ENCODE measurements at regions not wholly inside any gene's neighbourhood (a gene's known extent, or its start where the extent isn't known, plus 50 kb on each side); places are given as distances from the start of the nearest gene placed in this dataset.

GRCh38 chr1:45263132-45263531 is 56.7 kb upstream of the ZSWIM5 start (continued):
- no peak for TF ChIP-seq REST (IDR thresholded peaks at IDR 0.05; ENCODE audit: unreplicated experiment)
- TF ChIP-seq, protein P1, sequence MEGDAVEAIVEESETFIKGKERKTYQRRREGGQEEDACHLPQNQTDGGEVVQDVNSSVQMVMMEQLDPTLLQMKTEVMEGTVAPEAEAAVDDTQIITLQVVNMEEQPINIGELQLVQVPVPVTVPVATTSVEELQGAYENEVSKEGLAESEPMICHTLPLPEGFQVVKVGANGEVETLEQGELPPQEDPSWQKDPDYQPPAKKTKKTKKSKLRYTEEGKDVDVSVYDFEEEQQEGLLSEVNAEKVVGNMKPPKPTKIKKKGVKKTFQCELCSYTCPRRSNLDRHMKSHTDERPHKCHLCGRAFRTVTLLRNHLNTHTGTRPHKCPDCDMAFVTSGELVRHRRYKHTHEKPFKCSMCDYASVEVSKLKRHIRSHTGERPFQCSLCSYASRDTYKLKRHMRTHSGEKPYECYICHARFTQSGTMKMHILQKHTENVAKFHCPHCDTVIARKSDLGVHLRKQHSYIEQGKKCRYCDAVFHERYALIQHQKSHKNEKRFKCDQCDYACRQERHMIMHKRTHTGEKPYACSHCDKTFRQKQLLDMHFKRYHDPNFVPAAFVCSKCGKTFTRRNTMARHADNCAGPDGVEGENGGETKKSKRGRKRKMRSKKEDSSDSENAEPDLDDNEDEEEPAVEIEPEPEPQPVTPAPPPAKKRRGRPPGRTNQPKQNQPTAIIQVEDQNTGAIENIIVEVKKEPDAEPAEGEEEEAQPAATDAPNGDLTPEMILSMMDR (conservative IDR thresholded peaks at IDR 0.05; ENCODE audit: low read depth in 2 of 2) = no peak
- no peak for TF ChIP-seq STAT1 (IDR thresholded peaks at IDR 0.05; ENCODE audit: unreplicated experiment)
- no peak for TF ChIP-seq CREB1 (CRISPR knock-in tag; IDR thresholded peaks at IDR 0.05; ENCODE audit: low read depth)
- TF ChIP-seq, protein P2, sequence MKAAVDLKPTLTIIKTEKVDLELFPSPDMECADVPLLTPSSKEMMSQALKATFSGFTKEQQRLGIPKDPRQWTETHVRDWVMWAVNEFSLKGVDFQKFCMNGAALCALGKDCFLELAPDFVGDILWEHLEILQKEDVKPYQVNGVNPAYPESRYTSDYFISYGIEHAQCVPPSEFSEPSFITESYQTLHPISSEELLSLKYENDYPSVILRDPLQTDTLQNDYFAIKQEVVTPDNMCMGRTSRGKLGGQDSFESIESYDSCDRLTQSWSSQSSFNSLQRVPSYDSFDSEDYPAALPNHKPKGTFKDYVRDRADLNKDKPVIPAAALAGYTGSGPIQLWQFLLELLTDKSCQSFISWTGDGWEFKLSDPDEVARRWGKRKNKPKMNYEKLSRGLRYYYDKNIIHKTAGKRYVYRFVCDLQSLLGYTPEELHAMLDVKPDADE (IDR thresholded peaks at IDR 0.05) = no peak
- no peak for TF ChIP-seq NANOG (IDR thresholded peaks at IDR 0.05; ENCODE audit: borderline replicate concordance)
- no peak for TF ChIP-seq JUNB (IDR thresholded peaks at IDR 0.05; ENCODE audit: unreplicated experiment)
- TF ChIP-seq EZH2 (IDR thresholded peaks at IDR 0.05; ENCODE audit: low read depth, unreplicated experiment) = no peak
- no peak for TF ChIP-seq ZNF114 (CRISPR knock-in tag; IDR thresholded peaks at IDR 0.05)
- TF ChIP-seq EZH2phosphoT487 (IDR thresholded peaks at IDR 0.05; ENCODE audit: unreplicated experiment) = no peak

DNA sequence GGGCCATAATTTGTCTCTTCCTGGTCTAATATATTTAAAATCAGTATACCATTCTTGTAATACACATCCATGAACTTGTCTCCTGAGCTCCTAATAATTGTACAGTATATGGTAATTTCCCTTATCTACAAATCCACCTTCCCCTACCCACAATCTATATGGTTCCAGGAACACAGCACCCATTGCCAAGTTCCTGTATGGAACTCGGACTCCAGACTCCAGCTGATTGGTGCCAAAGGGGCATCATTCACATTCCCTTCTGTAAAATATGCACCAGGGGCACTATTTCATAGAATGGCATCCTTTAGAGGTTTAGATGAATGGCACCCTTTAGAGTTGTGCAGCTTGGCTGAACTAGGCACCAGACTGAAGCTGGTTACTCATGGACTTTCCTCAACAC is 58.8 kb upstream of the ZSWIM5 start:
- Histone ChIP-seq H2AFZ (no peak overlapping the region), H3K4me1 (ENCODE audit: insufficient read depth) (no peaks in the 10 kb centered on the region), H3K36me3 (ENCODE audit: insufficient read depth) (no peaks in the 10 kb centered on the region), H3K9me2 (ENCODE audit: insufficient read depth) (peaks cover 4% of the 10 kb centered on the region; the same call in 1 of the 2 replicates), H3K79me2 (replicated peaks; ENCODE audit: insufficient read depth) (no peaks in the 10 kb centered on the region), H3K27me3 (ENCODE audit: insufficient read depth) (no peaks in the 10 kb centered on the region), H3F3A (replicated peaks; ENCODE audit: low read depth) (no peaks in the 10 kb centered on the region), H4K20me1 (replicated peaks; ENCODE audit: insufficient read depth) (no peaks in the 10 kb centered on the region), H3K4me3 (no peak overlapping the region), H3K27ac (ENCODE audit: low read depth) (no peak overlapping the region), H3K4me2 (no peak overlapping the region)
- Mint-ChIP-seq H3K9me3 (peaks cover 27% of the 10 kb centered on the region), H3K27ac (no peak overlapping the region), H3K36me3 (ENCODE audit: low read depth) (peaks cover 7% of the 10 kb centered on the region), H3K27me3 (ENCODE audit: insufficient read depth, low read depth, poor library complexity) (no peaks in the 10 kb centered on the region), H3K4me3 (no peak overlapping the region), H3K4me1 (no peaks in the 10 kb centered on the region)
- no peak for DNase-seq (ENCODE audit: low spot score)
- TF ChIP-seq POLR2AphosphoS5 (IDR thresholded peaks at IDR 0.05; ENCODE audit: low read depth) (no peak), NANOG (IDR thresholded peaks at IDR 0.05; ENCODE audit: borderline replicate concordance) (no peak), EZH2 (IDR thresholded peaks at IDR 0.05; ENCODE audit: low read depth, unreplicated experiment) (no peak), CREB1 (CRISPR knock-in tag; IDR thresholded peaks at IDR 0.05; ENCODE audit: low read depth) (no peak)
- TF ChIP-seq, protein P3, sequence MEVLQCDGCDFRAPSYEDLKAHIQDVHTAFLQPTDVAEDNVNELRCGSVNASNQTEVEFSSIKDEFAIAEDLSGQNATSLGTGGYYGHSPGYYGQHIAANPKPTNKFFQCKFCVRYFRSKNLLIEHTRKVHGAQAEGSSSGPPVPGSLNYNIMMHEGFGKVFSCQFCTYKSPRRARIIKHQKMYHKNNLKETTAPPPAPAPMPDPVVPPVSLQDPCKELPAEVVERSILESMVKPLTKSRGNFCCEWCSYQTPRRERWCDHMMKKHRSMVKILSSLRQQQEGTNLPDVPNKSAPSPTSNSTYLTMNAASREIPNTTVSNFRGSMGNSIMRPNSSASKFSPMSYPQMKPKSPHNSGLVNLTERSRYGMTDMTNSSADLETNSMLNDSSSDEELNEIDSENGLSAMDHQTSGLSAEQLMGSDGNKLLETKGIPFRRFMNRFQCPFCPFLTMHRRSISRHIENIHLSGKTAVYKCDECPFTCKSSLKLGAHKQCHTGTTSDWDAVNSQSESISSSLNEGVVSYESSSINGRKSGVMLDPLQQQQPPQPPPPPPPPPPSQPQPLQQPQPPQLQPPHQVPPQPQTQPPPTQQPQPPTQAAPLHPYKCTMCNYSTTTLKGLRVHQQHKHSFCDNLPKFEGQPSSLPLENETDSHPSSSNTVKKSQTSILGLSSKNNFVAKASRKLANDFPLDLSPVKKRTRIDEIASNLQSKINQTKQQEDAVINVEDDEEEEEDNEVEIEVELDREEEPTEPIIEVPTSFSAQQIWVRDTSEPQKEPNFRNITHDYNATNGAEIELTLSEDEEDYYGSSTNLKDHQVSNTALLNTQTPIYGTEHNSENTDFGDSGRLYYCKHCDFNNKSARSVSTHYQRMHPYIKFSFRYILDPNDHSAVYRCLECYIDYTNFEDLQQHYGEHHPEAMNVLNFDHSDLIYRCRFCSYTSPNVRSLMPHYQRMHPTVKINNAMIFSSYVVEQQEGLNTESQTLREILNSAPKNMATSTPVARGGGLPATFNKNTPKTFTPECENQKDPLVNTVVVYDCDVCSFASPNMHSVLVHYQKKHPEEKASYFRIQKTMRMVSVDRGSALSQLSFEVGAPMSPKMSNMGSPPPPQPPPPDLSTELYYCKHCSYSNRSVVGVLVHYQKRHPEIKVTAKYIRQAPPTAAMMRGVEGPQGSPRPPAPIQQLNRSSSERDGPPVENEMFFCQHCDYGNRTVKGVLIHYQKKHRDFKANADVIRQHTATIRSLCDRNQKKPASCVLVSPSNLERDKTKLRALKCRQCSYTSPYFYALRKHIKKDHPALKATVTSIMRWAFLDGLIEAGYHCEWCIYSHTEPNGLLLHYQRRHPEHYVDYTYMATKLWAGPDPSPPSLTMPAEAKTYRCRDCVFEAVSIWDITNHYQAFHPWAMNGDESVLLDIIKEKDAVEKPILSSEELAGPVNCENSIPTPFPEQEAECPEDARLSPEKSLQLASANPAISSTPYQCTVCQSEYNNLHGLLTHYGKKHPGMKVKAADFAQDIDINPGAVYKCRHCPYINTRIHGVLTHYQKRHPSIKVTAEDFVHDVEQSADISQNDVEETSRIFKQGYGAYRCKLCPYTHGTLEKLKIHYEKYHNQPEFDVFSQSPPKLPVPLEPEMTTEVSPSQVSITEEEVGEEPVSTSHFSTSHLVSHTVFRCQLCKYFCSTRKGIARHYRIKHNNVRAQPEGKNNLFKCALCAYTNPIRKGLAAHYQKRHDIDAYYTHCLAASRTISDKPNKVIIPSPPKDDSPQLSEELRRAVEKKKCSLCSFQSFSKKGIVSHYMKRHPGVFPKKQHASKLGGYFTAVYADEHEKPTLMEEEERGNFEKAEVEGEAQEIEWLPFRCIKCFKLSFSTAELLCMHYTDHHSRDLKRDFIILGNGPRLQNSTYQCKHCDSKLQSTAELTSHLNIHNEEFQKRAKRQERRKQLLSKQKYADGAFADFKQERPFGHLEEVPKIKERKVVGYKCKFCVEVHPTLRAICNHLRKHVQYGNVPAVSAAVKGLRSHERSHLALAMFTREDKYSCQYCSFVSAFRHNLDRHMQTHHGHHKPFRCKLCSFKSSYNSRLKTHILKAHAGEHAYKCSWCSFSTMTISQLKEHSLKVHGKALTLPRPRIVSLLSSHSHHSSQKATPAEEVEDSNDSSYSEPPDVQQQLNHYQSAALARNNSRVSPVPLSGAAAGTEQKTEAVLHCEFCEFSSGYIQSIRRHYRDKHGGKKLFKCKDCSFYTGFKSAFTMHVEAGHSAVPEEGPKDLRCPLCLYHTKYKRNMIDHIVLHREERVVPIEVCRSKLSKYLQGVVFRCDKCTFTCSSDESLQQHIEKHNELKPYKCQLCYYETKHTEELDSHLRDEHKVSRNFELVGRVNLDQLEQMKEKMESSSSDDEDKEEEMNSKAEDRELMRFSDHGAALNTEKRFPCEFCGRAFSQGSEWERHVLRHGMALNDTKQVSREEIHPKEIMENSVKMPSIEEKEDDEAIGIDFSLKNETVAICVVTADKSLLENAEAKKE (CRISPR knock-in tag; IDR thresholded peaks at IDR 0.05) = no peak
- no peak for ATAC-seq

All from GM23338 (cell line).